Fibroblast of skin of scalp (primary cell): ENCODE measurements at regions not wholly inside any gene's neighbourhood (a gene's known extent, or its start where the extent isn't known, plus 50 kb on each side); places are given as distances from the start of the nearest gene placed in this dataset.
A peak's percentile ranks its signal among the peaks of the same experiment; 100 is the strongest.

ENCODE experiments used
- DNase-seq: peaks from one replicate; pipeline ENCODE4 v3.0.0-alpha.2; 2013

DNA sequence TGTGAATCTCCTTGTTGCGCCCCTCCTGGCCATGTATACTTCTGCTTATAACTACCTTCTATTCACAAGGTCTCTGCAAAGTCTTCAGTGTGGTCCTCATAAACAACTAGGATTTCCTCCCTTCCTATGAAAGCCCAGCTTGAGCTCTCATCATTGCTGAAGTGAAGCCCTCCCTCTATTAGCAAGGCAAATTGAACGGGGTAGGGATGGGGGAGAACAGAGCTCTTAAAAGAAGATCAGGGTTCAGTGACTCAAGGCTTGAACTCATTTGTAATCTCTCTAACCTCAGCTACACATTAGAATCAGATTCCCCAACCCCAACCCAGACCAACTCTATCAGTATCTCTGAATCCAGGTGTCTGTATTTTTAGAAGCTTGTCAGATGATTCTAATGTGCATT is 88.3 kb upstream of the ST8SIA2 start:
- no peak for DNase-seq

DNA sequence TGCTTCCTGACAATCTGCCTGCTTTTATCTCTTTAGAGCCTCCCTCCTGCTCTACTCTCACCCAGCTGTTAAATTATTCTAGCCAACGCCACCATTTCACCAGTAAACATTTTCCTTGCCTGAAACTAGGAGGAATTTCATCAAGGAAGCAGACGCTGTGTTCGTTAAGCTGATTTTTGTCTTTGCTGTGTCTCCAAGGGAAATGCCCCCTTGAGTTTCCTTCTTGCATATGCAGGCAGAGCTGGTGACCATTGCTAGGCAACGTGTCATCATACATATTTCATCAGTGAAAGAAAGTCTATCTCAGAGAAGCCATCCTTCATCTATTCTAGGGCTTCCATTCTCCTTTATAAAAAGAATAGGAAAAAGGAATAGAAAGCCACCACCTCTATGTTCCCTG is 87.0 kb upstream of the ST8SIA2 start:
- peak; percentile 30 for DNase-seq

DNA sequence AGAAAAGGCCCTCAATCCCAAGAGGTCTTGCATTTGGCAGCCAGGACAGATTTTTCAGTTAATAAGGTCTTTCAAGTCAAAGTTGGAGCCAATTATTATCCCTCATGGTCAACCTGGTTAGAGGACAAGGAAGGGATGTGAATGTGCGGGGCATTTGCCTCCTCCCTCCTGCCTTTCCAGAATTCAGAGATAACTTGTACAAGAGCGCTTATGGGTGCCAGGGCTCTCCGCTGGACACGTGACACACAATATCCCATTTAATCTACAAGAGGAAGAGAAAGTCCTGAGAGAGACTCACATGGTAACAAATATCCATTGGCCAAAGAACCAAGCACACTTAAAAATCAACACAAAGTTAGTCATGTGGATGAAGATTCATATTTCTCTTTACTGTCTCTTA is 78.5 kb upstream of the ST8SIA2 start:
- DNase-seq, result no peak

DNA sequence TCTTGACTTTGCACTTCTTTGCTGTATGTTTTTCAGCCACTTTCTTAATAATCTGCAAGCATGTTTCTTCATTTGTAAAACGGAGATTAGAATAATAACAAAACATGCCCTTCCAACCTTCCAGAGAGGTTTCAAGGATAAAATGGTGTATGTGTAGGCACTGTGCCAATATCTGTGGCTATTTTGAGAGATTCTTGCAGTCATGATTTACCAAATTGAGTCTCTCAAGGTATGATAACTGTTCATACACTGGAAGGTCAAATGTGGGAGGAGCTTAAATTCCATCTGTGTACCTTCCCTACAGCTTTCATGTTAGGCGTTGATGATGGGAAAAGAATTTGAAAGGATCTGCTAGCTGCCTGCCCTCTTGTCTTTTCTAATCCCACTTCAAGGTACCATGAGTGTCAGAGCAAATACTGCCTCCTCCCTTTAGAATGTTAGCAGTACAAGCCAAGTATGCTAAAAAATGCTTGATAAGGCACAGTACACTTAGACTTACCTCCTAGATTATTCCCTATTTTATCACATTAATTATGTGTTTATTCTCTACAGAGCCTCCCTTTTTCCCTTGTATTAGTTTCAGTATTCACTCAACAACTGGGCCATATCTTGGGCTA is 78.0 kb upstream of the ST8SIA2 start:
- no peak for DNase-seq

DNA sequence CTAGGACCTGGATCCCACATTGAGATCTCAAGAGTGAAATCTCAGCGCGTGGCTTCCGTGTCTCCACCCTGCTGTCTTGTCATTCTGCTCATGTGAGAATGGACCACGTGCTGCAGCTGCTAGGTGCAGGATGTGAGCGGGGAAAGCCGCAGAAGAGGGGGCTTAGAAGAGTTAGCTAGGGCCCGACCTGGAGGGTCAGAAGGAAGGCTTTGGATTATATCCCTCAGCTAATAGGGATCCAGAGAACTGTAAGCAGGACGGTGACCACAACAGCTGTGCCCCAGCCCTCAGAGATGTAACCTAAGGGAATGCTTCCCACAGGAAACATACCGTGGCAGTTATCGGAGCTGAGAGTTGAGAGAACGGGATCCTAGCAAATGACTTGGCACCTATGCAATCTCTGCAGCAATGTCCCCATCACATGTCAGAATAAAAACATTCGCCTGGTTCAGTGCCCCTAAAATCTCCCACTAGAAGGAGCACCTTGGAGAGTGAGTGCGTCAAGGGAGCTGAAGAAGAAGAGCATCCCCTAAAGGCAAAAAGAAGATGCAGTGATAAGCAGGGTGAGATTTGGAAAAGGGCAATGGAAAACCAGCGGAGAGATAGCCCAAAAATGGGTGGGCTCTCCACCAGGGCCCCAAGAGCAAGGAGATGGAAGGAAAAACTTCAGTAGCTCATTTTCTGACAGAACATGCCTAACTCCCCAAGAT is 76.9 kb upstream of the ST8SIA2 start:
- no peak for DNase-seq

DNA sequence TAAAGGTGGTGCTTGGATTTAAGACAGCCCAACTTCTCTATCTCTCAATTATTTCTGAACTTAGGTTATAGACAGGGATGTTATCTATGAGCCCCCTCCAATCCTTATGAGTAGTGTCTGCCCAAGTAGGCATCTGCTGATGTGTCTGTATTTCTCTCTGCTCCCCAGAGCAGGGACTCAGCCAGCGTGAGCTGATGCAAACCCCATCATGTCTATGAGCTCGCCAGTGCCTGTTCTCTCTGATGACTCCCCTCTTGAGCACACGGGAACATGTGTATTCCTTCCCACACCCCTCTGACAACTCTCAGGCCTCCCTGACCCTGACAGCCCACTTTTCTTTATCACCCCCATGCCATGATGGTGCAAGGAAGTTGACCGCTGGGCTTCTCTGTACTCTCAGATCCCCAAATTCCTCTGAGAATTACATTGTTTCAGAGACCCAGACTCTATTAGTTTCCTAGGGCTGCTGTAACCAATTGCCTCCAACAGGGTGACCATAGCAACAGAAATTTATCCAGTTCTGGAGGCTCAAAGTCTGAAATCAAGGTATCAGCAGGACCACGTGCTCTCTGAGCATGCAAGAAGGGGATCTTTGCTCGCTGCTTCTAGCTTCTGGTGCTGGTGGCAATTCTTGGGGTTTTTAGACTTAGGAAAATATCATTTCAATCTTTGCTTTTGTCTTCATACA is 73.5 kb upstream of the ST8SIA2 start:
- no peak for DNase-seq

DNA sequence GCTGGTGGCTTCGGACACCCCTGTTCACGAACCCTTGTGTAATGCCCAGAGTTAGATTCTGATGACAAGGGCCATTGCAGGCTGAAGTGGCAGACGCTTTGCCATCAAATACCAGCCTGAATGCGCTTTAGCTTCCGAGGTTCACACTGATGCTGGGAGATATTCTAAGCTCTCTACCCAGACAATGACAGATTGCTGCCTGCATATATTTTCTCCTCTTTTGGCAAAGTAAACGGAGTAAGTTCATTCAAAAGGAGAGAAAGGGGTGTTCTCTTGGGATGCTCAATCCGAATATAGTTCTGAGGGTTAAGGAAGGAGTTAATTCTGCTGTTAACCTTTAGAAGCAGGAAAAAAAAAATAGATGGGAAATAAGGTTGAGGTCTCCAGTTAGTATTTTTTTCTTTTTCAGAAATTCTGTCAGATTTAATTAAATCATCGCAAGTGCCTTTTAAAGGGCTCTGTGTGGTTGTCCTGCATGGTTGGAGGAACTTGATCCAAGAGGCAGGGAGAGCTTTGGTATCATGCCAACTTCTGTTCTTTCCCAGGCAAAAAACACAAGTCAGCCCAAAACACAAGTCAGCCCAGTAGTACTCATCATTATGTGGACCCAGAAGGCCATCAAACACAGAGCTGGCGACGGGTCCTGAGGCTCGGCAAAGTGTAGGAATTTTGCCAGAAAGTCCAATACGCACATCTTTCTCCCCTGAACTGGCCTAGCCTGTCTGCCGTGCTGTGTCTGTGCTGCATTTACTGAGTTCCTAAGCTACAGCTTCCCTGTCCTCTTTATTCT is 70.9 kb upstream of the ST8SIA2 start:
- no peak for DNase-seq

DNA sequence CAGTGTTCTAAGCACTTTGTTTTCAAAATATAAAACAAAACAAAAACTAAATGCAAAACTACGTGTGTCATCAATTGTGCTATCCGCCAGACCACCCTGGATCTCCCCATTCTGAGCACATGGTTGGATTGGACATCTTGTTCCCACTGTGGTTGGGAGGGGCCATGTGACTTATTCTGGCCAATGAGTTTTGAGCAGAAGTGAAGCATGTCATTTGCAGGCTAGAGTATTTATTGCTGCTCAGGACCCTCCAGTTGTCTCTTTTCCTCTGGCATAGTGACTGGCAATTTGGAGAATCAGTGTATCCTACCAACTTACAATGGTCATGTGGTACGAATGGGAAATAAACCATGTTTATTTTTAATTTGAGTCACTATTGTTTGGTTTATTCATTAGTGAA is 70.2 kb upstream of the ST8SIA2 start:
- no peak for DNase-seq

DNA sequence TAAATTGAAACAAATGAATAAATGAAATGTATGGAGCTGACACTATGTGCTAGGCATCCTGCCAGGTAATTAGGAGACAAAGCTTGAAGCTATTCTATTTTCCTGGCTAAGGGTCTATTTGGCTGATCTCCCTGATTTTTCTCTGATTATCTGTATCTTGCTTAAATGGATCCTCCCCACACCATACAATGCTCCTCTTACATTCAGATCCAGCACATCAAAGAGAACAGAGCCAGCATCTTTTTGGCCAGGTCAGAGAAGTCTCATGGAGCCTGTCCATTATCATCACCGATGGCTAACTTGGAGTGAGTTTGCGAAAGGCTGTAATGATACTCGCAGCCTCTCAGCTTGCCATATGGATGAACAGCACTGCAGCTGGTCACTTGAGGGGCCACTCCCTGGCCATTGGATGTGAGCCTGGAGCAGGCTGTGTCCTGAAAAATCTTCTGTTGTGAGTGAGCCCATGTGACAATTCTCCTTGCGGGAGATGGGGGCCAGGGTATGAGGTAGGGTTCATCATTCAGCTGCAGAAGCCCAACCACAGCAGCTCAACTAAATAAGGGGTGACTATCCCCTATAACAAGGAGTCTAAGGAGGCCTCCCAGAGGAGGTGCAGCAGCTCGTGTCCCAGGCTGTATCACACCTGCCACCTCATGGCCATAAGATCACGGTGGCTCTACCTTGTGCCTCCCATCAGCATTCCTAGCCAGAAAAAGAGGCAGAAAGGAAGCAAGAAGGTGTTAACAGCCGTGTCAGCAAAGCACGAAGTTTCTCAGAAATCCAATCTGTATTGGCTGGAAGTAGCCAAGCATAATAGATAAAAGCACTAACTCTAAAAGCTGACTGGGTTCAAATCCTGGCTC is 69.3 kb upstream of the ST8SIA2 start:
- no peak for DNase-seq

DNA sequence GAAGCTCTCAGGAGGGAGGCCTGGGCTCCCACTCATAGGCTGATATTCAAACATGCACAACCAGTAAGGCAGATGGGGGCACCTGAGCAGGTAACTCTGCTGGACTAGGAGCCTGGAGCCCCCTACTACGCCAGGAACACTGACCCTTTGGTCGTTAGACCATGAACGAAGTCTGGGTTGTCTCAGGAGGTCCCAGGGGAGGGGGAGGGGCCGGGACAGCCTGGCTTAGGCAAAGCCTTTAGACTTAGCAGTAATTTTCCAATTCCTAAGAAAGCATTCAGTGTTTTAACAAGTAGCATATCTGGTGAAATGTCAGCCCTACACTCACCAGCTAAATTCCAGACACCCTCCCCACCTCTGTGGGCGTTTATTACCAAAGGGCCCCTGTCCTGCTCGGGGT is 67.4 kb upstream of the ST8SIA2 start:
- DNase-seq, result no peak

DNA sequence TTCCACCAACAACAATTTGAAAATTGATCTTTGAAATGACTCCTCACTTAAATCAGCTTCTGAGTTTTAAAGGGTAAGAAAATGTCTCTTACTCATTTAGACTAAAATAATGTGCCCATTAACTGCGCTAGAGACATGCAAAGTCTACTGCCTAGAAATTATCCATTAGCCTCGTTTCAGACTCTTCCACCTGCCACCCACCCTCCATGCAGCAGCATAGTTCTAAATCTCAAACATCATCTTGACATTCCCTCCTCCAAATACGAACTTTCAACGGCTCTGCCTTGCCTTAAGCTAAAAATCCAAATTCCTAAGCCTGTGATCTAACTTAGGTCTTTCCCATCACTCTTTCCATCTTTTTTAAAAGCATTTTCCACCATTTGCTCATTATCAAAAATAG is 66.6 kb upstream of the ST8SIA2 start:
- no peak for DNase-seq

DNA sequence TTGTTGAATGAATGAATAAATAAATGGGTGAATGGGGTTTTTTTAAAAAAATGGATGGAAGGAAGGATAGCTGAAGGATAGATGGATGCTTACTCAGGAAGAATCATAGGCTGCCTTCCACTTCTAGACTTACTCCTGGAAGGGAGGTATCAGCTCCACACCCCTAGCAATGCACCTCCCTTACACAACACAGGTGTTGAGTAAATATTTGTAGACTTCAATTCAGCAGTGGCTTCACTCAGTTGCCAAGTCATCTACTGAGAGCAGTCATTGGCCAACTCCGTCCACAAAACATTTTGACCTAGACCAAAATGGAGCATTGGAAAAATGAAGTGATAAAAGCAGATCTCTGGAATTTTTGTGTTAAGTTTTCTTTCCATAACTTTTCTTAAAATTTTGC is 65.5 kb upstream of the ST8SIA2 start:
- DNase-seq, result no peak

DNA sequence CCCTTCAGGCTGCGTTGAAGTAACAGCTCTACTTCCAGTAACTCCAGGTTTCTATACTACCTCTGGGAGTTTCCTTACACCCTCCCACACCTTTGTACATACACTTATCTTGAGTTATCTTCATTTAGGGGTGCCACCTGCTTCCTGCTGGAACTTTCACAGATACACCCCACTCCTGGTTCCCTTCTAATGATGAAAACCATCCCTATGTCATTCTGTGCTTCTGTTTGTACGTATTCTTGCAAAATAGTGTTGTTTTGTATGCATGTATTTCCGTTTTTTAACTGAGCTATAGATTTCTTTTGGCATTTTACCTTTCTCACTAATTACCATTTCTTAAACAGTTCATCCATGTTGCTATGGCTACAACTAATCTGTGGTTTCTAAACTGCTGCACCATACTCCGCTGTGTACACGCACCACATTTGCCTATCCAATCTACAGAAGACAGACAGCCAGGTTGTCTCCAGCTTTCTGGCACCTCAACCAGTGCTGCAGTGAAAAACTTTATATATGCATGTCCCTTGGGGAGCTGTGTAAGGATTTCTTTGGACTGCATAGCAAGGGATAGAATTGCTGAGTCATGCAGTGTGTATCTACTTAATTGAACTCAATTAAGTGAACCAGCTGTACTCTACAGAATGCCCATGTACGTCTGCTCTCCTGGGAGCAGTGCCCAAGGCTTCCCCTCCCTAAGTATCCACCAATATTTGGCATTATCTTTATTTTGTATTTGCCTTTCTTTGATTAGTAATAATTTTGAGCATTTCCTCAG is 61.4 kb upstream of the ST8SIA2 start:
- DNase-seq, result peak; percentile 4

DNA sequence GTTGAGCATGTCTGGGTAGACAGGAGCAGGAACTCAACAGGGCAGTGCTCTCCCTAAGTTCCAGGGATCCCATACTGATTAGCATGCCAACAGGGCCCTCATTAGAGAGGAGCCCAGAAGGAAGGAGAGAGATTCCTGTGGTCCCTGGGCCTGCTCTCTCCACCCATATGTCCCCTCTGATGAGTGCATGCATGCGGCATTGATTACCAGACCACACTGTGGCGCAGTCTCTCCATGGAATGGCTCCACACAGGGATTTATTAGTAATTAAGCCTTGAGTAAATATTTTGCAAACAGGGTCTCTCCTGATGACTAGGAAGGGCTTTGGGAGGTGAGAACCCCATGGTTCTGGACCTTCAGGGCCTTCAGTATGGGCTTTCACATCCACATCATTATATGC is 60.0 kb upstream of the ST8SIA2 start:
- DNase-seq, result no peak

DNA sequence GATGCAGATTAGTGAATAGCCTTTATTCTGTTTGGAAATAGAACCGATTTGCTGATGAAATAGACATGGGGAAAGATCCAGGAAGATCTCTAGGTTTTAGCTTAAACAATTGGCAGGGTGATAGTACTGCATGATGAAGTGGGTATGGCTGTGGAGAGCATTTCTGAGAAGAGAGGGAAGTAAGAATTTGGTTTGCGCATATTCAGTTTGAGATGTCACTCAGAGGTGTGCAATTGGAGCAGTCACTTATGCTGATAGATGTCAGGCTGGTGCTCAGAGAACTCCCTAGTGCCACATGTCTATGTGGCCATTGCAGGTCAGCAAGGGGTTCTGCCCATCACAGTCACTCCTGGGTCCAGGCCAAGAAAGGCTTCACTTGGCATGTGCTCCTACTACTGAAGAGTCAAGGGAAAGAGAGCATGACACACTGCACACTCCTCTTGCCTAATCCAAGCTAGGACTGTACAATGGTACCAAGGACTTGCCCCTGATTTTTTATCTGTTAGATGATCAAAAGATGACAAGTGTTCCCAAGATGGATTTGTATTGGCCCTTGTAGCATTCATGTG is 57.2 kb upstream of the ST8SIA2 start:
- DNase-seq, result no peak

DNA sequence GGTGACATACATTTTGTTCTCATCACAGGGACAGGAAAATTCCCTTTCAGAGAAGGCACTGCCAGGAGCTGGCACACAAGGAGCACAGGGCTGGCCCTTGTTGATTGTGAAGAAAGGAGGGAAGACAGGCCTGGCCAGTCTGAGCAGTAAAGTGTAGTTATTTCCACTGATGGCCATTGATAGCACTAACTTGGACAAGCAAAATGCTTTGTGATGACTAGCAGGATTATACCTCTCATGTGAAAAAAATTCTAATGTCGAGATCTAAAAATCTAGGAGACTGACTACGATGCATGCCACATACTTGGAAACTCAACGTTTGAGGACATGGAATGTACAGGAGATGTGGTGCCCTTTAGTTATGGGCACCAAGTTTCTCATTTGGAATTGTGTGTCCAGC is 54.3 kb upstream of the ST8SIA2 start:
- DNase-seq, result no peak
